Motor neuron (in vitro differentiated cells): ENCODE measurements at regions not wholly inside any gene's neighbourhood (a gene's known extent, or its start where the extent isn't known, plus 50 kb on each side); places are given as distances from the start of the nearest gene placed in this dataset.
"Not testable (repeated sequence)": the region's sequence is repeated elsewhere in the genome, so short reads cannot be mapped to it uniquely, and the experiment has no call there.

Experiments used
- ATAC-seq, 8 experiments: fragments of 200-7000 bp; cut with Tn5 transposase; replicated peaks in 6 of 8; 2 replicates each; pipeline ENCODE4 v1.8.0; 2021; ENCODE audit warnings: mild to moderate bottlenecking in 8 of 8, moderate library complexity in 8 of 8
- H3K27ac ChIP-seq, 2 donors: fragments of 250-450 bp; sonication (Bioruptor Pico); 2 replicates each; pipeline ENCODE4 v1.9.0; 2021; ENCODE audit warnings: antibody characterized with exemption in 2 of 2, mild to moderate bottlenecking in 2 of 2, moderate library complexity in 1 of 2
- H3K4me1 ChIP-seq, 2 donors: fragments of 250-450 bp; sonication (Bioruptor Pico); replicated peaks in 1 of 2; 2 replicates each; pipeline ENCODE4 v1.6.1; 2021; ENCODE audit warnings: antibody characterized with exemption in 2 of 2, mild to moderate bottlenecking in 2 of 2, moderate library complexity in 1 of 2
- H3K4me3 ChIP-seq, 5 donors: fragments of 250-450 bp; sonication (Bioruptor Pico); 2 replicates each; pipeline ENCODE4 v1.9.0; 2021; ENCODE audit warnings: antibody characterized with exemption in 5 of 5, mild to moderate bottlenecking in 5 of 5, moderate library complexity in 4 of 5
- whole genome bisulfite sequencing, 10 experiments: fragments of 450-650 bp; shearing (Covaris generic); methylation state at CpG; one replicate each; pipeline ENCODE4 v1.0.0; 2022; 5-methylcytosine and 5-hydroxymethylcytosine counted together
- in situ Hi-C, 9 experiments: fragments of 400-800 bp; cut with MboI; loops; one replicate each; pipeline ENCODE4 v1.15.0; 2021; ENCODE audit warnings: low sequenced_read_pairs in 9 of 9, low pct_unique_long_range_greater_than_20kb in 2 of 9; ENCODE audit not compliant: unreplicated experiment in 9 of 9

DNA sequence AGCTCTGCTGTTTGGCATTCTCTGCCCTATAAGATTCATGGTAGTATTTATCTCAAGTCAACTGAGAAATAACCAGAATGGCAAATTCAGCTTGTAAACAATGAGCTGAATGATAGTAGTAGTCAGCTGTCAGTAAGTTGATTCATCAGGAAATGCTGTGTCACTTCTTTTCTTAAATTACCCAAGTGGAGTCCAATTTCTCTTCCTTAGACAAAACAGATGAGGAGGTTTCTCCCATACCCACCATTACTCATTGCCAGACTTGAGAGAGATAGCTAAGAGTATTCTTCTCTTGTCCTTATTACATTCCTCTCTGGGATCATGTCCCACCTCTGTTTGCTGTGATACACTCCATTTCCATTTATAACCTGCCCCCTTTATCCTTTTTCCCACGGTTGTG is 159.8 kb upstream of the STEAP1 start:
- WGBS, 10 experiments, result 0 to 86% (median 61%) methylated on average over 1 of the region's 1 CpG; no CpG with 5 or more reads in 4 of the 10 experiments
- Histone ChIP-seq H3K27ac (no peak overlapping the region), H3K4me3 (no peak overlapping the region), H3K4me1 (no peaks in the 10 kb centered on the region)
- ATAC-seq, result peak in 1 of 8 experiments; percentile 77
- in situ Hi-C loops, result no loop called here

DNA sequence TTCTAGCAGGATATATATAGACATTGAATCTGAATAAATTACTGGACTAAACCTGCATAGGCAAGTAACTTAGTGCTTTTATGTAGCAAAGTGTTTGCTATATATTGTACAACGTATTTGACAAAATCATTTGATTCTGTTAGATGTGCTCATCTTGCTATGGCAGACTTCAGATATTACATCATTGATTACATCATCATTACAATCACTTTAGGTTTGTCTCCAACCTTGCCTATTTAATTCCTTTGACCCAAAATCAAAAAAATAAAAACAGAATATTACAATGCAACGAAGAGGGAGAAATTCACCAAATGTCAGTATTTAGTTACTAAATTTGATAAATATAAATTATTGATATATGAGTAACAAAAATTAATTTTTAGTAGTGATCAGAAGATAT is 155.7 kb upstream of the STEAP1 start:
- Histone ChIP-seq H3K4me1 (no peaks in the 10 kb centered on the region), H3K27ac (no peak overlapping the region), H3K4me3 (no peak overlapping the region)
- in situ Hi-C loops, result no loop called here
- ATAC-seq, result no peak
- 29 to 97% (median 92%) methylated on average over 1 to 2 of the region's 2 CpGs; no CpG with 5 or more reads in 1 of the 10 experiments for WGBS, 10 experiments

DNA sequence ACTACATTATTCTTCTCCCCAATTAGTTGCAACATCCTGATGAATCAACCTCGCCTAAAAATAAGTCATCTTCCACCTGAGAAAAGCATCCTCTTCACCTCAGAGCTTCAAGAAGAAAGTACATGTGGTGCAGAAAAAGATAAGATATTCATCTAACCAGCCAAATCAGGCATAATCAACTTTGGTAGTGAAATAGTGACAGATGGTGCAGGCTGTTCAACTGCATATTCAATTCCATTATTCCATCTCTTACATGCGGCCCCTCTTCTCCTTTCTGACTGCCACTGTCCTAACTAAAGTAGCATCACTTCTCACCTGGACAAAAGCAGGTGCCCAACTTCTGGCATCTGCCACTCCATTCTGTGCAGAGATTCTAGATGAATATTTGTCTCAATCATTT is 148.4 kb upstream of the STEAP1 start:
- WGBS, 10 experiments, result 8 to 100% (median 76%) methylated on average over 1 to 2 of the region's 2 CpGs; no CpG with 5 or more reads in 2 of the 10 experiments
- in situ Hi-C loops, result no loop called here
- no peak overlapping the region for H3K27ac ChIP-seq
- no peak for ATAC-seq
- H3K4me1 ChIP-seq, result peaks cover 0 to 9% of the 10 kb centered on the region in 2 donors
- H3K4me3 ChIP-seq, result no peak overlapping the region

DNA sequence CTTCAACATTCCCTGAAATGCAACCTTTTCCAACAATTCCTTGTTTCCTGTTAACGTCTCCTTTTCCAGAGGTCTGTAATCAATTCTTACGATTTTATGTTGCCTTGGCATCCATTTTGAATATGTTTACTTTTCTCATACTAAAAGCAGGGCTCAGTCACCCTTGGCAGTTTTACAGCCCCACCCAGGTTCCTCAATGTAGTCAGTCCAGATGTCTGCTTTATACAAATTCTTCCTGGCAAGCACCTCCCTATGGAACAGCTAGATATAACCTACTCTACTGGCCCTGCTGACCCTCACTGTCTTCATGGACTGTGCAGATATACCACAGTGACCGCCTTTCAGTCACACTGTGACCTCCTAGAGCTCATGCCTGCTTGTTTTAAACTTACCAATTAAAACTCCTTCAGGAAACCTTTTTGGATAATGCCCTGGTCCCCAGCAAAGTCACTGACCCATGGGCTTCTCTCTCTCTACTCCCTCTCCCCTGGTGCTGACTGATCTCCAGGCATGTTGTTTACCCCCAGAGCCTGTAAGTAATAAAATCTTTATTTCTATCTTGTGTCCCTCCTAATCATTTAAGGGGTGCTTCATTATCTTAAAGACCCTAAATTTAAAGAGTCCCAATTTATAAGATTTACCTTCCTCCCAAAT is 147.1 kb upstream of the STEAP1 start:
- no peak overlapping the region for H3K4me3 ChIP-seq
- in situ Hi-C loops, result no loop called here
- peak in 4 of 8 experiments; percentile 35 to 99 (median 98) for ATAC-seq
- 0 to 78% (median 47%) methylated on average over 2 to 3 of the region's 3 CpGs for WGBS, 10 experiments
- H3K27ac ChIP-seq, result no peak overlapping the region
- H3K4me1 ChIP-seq, result peaks cover 0 to 9% of the 10 kb centered on the region in 2 donors

DNA sequence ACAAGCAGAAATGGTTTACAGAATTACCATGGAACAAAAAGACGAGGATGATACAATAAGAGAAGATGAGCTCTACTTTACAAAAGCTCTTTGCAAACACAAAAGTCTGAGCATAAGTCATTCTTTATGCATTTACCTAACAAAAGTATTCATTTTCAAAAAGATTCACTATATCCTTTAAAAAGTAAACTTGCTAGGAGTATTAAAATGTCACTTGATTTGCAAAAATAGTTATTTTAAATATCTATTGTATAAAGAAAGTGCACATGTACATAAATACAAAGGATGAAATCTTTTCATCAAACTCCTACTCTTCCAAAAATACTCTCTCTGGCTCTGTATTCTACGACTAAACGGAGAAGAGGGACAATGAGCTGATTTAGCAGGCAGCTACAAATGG is 146.4 kb upstream of the STEAP1 start:
- Histone ChIP-seq H3K27ac (no peak overlapping the region), H3K4me3 (no peak overlapping the region), H3K4me1 (peaks cover 0 to 9% of the 10 kb centered on the region in 2 donors)
- WGBS, 10 experiments, result 5 to 86% (median 41%) methylated on average over 1 to 3 of the region's 3 CpGs
- ATAC-seq, result peak in 2 of 8 experiments; percentile 14 to 26
- in situ Hi-C loops, result no loop called here

DNA sequence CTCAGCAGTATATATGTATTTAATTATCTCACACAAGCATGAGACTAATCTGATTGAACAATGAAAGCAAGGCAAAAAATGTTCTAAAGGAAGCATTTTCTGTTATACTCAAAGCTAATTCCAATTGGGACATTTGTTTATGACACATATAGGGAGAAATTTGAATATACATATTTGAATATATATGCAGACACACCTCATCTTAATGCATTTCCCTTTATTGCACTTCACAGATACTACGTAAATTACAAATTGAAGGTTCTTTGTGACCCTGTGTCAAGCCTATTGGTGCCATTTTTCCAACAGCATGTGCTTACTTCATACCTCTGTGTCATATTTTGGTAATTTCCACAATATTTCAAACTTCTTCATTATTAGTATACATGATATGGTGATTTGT is 132.1 kb upstream of the STEAP1 start:
- peak in 3 of 8 experiments; percentile 35 to 68 (median 65) for ATAC-seq
- whole genome bisulfite sequencing, 10 experiments, result 0 to 86% (median 40%) methylated on average over 1 of the region's 1 CpG; no CpG with 5 or more reads in 6 of the 10 experiments
- Histone ChIP-seq H3K27ac (no peak overlapping the region), H3K4me3 (no peak overlapping the region), H3K4me1 (no peaks in the 10 kb centered on the region)
- in situ Hi-C loops, result no loop called here

DNA sequence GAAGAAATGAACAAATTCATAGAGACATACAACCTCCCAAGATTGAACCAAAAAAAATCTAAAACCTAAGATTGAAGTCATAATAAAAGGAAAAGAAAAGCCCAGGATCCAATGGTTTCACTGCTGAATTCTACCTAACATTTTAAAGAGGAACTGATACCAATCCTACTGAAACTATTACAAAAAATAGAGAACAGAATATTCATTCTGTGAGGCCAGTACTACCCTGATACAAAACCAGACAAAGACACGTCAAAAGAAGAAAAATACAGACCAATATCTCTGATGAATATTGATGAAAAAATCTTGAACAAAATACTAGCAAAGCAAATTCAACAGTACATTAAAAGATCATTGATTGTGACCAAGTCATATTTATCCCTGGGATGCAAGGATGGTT is 128.5 kb upstream of the STEAP1 start:
- Histone ChIP-seq H3K4me1 (no peaks in the 10 kb centered on the region), H3K27ac (no peak overlapping the region), H3K4me3 (no peak overlapping the region)
- no peak for ATAC-seq
- WGBS, 10 experiments, result 0 to 100% (median 82%) methylated on average over 1 of the region's 1 CpG; no CpG with 5 or more reads in 2 of the 10 experiments
- in situ Hi-C loops, result no loop called here

DNA sequence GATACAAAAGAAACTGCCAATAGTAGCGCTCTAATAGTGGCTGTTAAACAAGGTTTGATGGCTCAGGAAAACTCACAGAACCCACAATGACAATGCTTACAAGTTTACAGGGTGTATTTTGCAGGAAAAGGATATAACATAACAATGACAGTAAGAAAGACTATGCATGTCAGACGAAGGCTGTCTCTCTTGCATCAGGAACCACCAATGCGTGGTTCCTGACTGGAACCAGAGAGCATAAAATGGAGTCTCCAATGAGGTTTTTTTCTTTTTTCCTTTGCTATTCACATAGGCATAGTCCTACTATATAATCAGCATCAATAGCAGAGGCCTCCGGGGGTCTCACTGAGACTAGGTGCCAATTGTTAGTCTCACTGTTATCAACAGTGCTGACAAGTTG is 120.4 kb upstream of the STEAP1 start:
- in situ Hi-C loops, result no loop called here
- H3K27ac ChIP-seq, result no peak overlapping the region
- H3K4me1 ChIP-seq, result no peaks in the 10 kb centered on the region
- no peak overlapping the region for H3K4me3 ChIP-seq
- no peak for ATAC-seq
- WGBS, 10 experiments, result 21 to 95% (median 82%) methylated on average over 2 to 4 of the region's 4 CpGs; no CpG with 5 or more reads in 1 of the 10 experiments

DNA sequence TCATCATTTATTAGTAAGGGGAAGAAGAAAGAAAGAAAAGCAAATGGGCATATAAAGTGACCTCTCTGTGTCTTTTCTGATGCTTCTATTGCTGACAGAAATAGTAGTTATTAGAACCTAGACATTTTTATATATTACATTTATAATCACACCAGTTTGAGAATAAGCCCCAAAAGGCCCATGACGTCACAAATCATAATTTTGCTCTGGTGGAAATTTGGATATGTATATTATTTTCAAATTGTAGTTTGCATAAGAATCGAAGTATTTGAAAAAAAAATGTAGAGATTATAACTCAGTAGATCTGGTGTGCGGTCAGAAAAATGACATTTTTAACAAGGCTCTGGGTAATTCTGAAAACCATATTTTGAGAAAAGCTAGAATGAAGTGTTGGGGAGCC is 101.2 kb upstream of the STEAP1 start:
- 27 to 100% (median 75%) methylated on average over 2 to 3 of the region's 3 CpGs for WGBS, 10 experiments
- Histone ChIP-seq H3K4me3 (no peak overlapping the region), H3K27ac (no peak overlapping the region), H3K4me1 (no peaks in the 10 kb centered on the region)
- in situ Hi-C loops, result no loop called here
- ATAC-seq, result no peak

DNA sequence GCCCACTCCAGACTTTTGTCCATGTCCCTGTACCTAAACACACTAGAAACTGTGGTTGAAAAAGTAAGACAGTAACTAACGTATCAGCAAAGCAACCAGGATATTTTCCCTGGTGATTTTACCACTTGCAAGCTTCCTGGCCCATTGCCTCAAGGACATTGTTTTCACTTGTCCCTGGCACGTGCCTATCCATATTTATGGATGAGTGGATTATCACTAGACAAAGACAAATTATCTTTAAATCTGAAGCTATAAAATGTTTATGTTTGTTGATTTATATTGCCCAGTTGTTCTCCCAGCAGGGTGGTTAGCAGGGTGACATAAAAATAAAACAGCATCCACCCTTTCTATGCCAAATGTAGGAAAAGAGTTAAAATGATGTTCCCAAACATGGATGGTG is 93.2 kb upstream of the STEAP1 start:
- Histone ChIP-seq H3K4me1 (no peaks in the 10 kb centered on the region), H3K27ac (no peak overlapping the region), H3K4me3 (no peak overlapping the region)
- in situ Hi-C loops, result no loop called here
- no peak for ATAC-seq
- 0 to 89% (median 46%) methylated on average over 1 to 2 of the region's 2 CpGs; no CpG with 5 or more reads in 6 of the 10 experiments for WGBS, 10 experiments

DNA sequence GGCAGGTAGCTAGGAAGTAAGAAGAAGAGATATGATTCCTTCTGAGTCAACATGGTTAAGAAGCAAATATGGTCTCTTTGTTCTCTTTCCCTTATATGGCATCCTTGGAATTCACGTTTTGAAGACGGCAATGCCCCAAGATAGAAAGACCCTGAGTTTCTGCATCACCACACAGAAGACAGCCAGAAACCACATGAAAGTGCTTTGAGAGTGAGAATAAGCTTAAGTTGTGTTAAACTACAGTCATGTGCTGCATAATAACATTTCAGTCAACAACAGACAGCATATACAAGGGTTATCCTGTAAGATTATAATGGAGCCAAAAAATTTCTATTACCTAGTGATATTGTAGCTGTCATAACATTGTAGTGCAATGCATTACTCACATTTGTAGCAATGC is 89.9 kb upstream of the STEAP1 start:
- ATAC-seq, result no peak
- in situ Hi-C loops, result no loop called here
- H3K27ac ChIP-seq, result no peak overlapping the region
- no peak overlapping the region for H3K4me3 ChIP-seq
- 20 to 100% (median 79%) methylated on average over 1 to 2 of the region's 2 CpGs; no CpG with 5 or more reads in 2 of the 10 experiments for WGBS, 10 experiments
- no peaks in the 10 kb centered on the region for H3K4me1 ChIP-seq

DNA sequence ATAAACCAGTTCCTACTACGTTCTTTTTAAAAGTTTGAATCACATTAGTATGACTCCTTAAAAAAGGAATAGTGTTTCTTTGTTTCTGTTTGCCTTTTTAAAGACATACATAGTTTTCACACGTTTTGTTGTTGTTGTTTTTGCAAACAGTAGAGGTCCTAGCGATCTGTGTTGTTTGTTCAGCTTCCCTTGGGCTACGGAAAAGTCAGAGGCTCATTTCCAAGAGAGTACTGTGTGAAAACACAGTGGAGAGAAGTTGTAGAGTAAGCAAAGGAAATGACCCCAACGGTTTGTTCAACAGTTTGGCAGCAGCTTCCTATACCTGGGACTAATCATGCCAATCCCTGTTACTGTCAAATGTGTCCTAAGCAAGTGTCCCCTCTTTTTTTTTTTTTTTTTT is 87.1 kb upstream of the STEAP1 start:
- Histone ChIP-seq H3K4me3 (no peak overlapping the region), H3K27ac (no peak overlapping the region), H3K4me1 (no peaks in the 10 kb centered on the region)
- in situ Hi-C loops, result no loop called here
- ATAC-seq, result no peak
- WGBS, 10 experiments, result 0 to 80% (median 53%) methylated on average over 2 to 5 of the region's 5 CpGs

DNA sequence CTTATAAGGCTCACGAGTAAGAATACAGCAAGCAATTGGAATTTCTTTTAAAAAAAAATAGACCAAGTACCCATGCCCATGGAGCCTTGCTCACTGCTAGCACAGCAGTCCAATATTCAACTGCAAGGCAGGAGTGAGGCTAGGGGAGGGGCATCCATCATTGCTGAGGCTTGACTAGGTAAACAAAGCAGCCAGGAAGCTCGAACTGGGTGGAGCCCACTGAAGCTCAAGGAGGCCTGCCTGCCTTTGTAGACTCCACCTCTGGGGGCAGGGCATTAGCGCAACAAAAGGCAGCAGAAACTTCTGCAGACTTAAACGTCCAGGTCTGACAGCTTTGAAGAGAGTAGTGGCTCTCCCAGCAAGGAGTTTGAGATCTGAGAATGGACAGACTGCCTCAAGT is 84.0 kb upstream of the STEAP1 start:
- in situ Hi-C loops, H3K27ac ChIP-seq, ATAC-seq, H3K4me1 ChIP-seq, H3K4me3 ChIP-seq: not testable (repeated sequence)
- 0 to 61% (median 19%) methylated on average over 1 to 3 of the region's 4 CpGs; no CpG with 5 or more reads in 4 of the 10 experiments for WGBS, 10 experiments

DNA sequence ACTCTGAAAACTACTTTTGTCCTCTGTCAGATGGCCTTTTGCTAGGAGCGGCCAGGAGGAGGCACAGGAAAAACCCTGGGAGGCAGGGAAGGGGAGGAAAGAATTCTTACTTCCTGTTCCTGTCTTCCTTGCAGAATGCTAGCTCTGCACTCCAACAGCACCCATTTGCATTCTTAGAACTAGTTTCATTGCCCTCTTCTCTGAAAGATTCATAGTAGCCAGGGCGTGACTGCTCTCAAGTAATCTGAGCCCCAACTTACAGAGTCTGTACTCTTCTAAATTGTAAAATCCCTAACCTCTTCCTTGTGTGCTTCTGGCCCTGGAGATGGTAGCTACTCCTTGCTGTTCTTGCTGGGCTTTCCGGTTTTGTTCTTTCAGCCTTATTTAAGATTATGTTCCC is 75.3 kb upstream of the STEAP1 start:
- ATAC-seq, result peak in 3 of 8 experiments; percentile 76 to 98 (median 86)
- Histone ChIP-seq H3K4me1 (peaks cover 0 to 4% of the 10 kb centered on the region in 2 donors), H3K27ac (no peak overlapping the region), H3K4me3 (no peak overlapping the region)
- 14 to 100% (median 68%) methylated on average over 1 to 3 of the region's 3 CpGs for WGBS, 10 experiments
- in situ Hi-C loops, result no loop called here
